HUES48 (cell line): ENCODE measurements at regions not wholly inside any gene's neighbourhood (a gene's known extent, or its start where the extent isn't known, plus 50 kb on each side); places are given as distances from the start of the nearest gene placed in this dataset.
"Not testable (repeated sequence)": the region's sequence is repeated elsewhere in the genome, so short reads cannot be mapped to it uniquely, and the experiment has no call there.

Experiments used
- H3K27ac ChIP-seq: one replicate; pipeline ENCODE4 v1.7.0; 2013; ENCODE audit warnings: low read depth, low read length, inconsistent platforms
- H3K27me3 ChIP-seq: 2 replicates; pipeline ENCODE4 v1.6.1; 2013; ENCODE audit warnings: mild to moderate bottlenecking, low read length; ENCODE audit not compliant: control insufficient read depth, insufficient read depth
- H3K36me3 ChIP-seq: 2 replicates; pipeline ENCODE4 v1.6.1; 2013; ENCODE audit warnings: low read length; ENCODE audit not compliant: control insufficient read depth, insufficient read depth
- H3K4me1 ChIP-seq: 2 replicates; pipeline ENCODE4 v1.6.1; 2013; ENCODE audit warnings: mild to moderate bottlenecking, low read length; ENCODE audit not compliant: control insufficient read depth, insufficient read depth
- H3K4me3 ChIP-seq: 2 replicates; pipeline ENCODE4 v1.5.1; 2013; ENCODE audit warnings: mild to moderate bottlenecking, low read depth, low read length
- H3K9ac ChIP-seq: 2 replicates; pipeline ENCODE4 v1.6.1; 2013; ENCODE audit warnings: mild to moderate bottlenecking, low read depth, low read length, moderate library complexity
- H3K9me3 ChIP-seq: 2 replicates; pipeline ENCODE4 v1.6.1; 2013; ENCODE audit warnings: low read length; ENCODE audit not compliant: control insufficient read depth, insufficient read depth

GRCh38 chr2:225743996-225744395, 344.5 kb downstream of the NYAP2 start:
- H3K4me1 ChIP-seq, H3K9ac ChIP-seq, H3K27me3 ChIP-seq, H3K27ac ChIP-seq, H3K9me3 ChIP-seq, H3K4me3 ChIP-seq, H3K36me3 ChIP-seq: not testable (repeated sequence)

GRCh38 chr2:225742487-225742886, 343.0 kb downstream of the NYAP2 start:
- H3K4me3 ChIP-seq, result no peak overlapping the region
- H3K9me3 ChIP-seq, result no peaks in the 10 kb centered on the region
- H3K27me3 ChIP-seq, result no peaks in the 10 kb centered on the region
- H3K36me3 ChIP-seq, result no peaks in the 10 kb centered on the region
- H3K27ac ChIP-seq, result no peak overlapping the region
- H3K4me1 ChIP-seq, result no peaks in the 10 kb centered on the region
- H3K9ac ChIP-seq, result no peak overlapping the region

- H3K9ac ChIP-seq, result no peak overlapping the region
- no peaks in the 10 kb centered on the region for H3K9me3 ChIP-seq
- H3K4me3 ChIP-seq, result no peak overlapping the region
Observed at GRCh38 chr2:225740086-225740485, 340.6 kb downstream of the NYAP2 start.

GRCh38 chr2:225739328-225739727, 339.8 kb downstream of the NYAP2 start:
- Histone ChIP-seq H3K9ac (no peak overlapping the region), H3K9me3 (no peaks in the 10 kb centered on the region), H3K27me3 (no peaks in the 10 kb centered on the region), H3K4me3 (no peak overlapping the region), H3K36me3 (no peaks in the 10 kb centered on the region), H3K4me1 (no peaks in the 10 kb centered on the region), H3K27ac (no peak overlapping the region)

More at GRCh38 chr2:225740086-225740485, 340.6 kb downstream of the NYAP2 start:
- no peaks in the 10 kb centered on the region for H3K27me3 ChIP-seq
- no peak overlapping the region for H3K27ac ChIP-seq
- no peaks in the 10 kb centered on the region for H3K4me1 ChIP-seq
- H3K36me3 ChIP-seq, result no peaks in the 10 kb centered on the region

GRCh38 chr2:225738735-225739134, 339.2 kb downstream of the NYAP2 start:
- Histone ChIP-seq H3K4me3 (no peak overlapping the region), H3K27me3 (no peaks in the 10 kb centered on the region), H3K9ac (no peak overlapping the region), H3K36me3 (no peaks in the 10 kb centered on the region), H3K4me1 (no peaks in the 10 kb centered on the region), H3K9me3 (no peaks in the 10 kb centered on the region), H3K27ac (no peak overlapping the region)

GRCh38 chr2:225737556-225737955, 338.0 kb downstream of the NYAP2 start:
- Histone ChIP-seq H3K4me3 (no peak overlapping the region), H3K4me1 (no peaks in the 10 kb centered on the region), H3K9ac (no peak overlapping the region), H3K9me3 (no peaks in the 10 kb centered on the region), H3K36me3 (no peaks in the 10 kb centered on the region), H3K27ac (no peak overlapping the region), H3K27me3 (no peaks in the 10 kb centered on the region)

- H3K9me3 ChIP-seq, result no peaks in the 10 kb centered on the region
- H3K9ac ChIP-seq, result no peak overlapping the region
- H3K4me1 ChIP-seq, result no peaks in the 10 kb centered on the region
- H3K27me3 ChIP-seq, result no peaks in the 10 kb centered on the region
- no peak overlapping the region for H3K27ac ChIP-seq
- H3K36me3 ChIP-seq, result no peaks in the 10 kb centered on the region
- H3K4me3 ChIP-seq, result no peak overlapping the region
Observed at GRCh38 chr2:225735844-225736243, 336.3 kb downstream of the NYAP2 start.

- no peaks in the 10 kb centered on the region for H3K27me3 ChIP-seq
- no peaks in the 10 kb centered on the region for H3K36me3 ChIP-seq
- H3K4me3 ChIP-seq, result no peak overlapping the region
- H3K9ac ChIP-seq, result no peak overlapping the region
- H3K4me1 ChIP-seq, result no peaks in the 10 kb centered on the region
- H3K27ac ChIP-seq, result no peak overlapping the region
- H3K9me3 ChIP-seq, result no peaks in the 10 kb centered on the region
Observed at GRCh38 chr2:225725726-225726125, 326.2 kb downstream of the NYAP2 start.
